ENCODE measurements at regions not wholly inside any gene's neighbourhood (a gene's known extent, or its start where the extent isn't known, plus 50 kb on each side); places are given as distances from the start of the nearest gene placed in this dataset.

GRCh38 chr11:97461934-97462333, 1072.1 kb downstream of the JRKL start:
- H3K23ac ChIP-seq (ENCODE audit: low read depth, low read length): no peak overlapping the region
- no peak overlapping the region for H2BK15ac ChIP-seq (ENCODE audit: low read depth, low read length)
- H2AK5ac ChIP-seq (ENCODE audit: low read depth, low read length): no peak overlapping the region
- H3K14ac ChIP-seq (replicated peaks; ENCODE audit: low read depth, low read length): no peak overlapping the region
- dilution Hi-C loops (cut with HindIII; ENCODE audit: low sequenced_read_pairs, unreplicated experiment) (no loop called here), intact Hi-C loops (cut with micrococcal nuclease) (no loop called here), in situ Hi-C loops (cut with MboI; ENCODE audit: low sequenced_read_pairs) (no loop called here)
- no peak overlapping the region for H3K4ac ChIP-seq (ENCODE audit: low read depth, low read length)
- no peak overlapping the region for H4K8ac ChIP-seq (ENCODE audit: low read depth in 2 of 2, low read length in 2 of 2)
- POLR2A ChIA-PET (ENCODE audit: unreplicated experiment): no interaction called here
- no peaks in the 10 kb centered on the region for H3K79me1 ChIP-seq (ENCODE audit: low read depth in 1 of 2, low read length in 2 of 2)
- no peak overlapping the region for H3K27ac ChIP-seq (ENCODE audit: insufficient read depth, low read length)
- H4K91ac ChIP-seq (ENCODE audit: insufficient read depth, low read depth, low read length): no peak overlapping the region
- H2BK120ac ChIP-seq (ENCODE audit: low read depth, low read length): no peak overlapping the region
- WGBS, 2 experiments (ENCODE audit: extremely low coverage in 2 of 2, insufficient read length in 1 of 2): 79% methylated on average over 3 of the region's 9 CpGs; no CpG with 5 or more reads in 1 of the 2 experiments
- no peak overlapping the region for H2AK9ac ChIP-seq (replicated peaks; ENCODE audit: low read depth, low read length, poor library complexity)
- H3K4me2 ChIP-seq (ENCODE audit: low read depth, low read length): no peak overlapping the region
- no peaks in the 10 kb centered on the region for H3K27me3 ChIP-seq (ENCODE audit: control insufficient read depth, insufficient read depth, low read length)
- no peak for TF ChIP-seq MAFK (IDR thresholded peaks at IDR 0.05; ENCODE audit: low read depth, low read length)
- TF ChIP-seq RFX5 (IDR thresholded peaks at IDR 0.05; ENCODE audit: low read depth, low read length): no peak
- TF ChIP-seq MXI1 (IDR thresholded peaks at IDR 0.05; ENCODE audit: borderline replicate concordance, low read depth, low read length): no peak
- TF ChIP-seq CHD1 (IDR thresholded peaks at IDR 0.05; ENCODE audit: low read depth, low read length): no peak
- no peak for TF ChIP-seq CTCF (conservative IDR thresholded peaks at IDR 0.05; ENCODE audit: low read depth, low read length)
- H3K9me3 ChIP-seq (ENCODE audit: control insufficient read depth, insufficient read depth, low read length): peaks cover 12% of the 10 kb centered on the region
- H2BK20ac ChIP-seq (ENCODE audit: low read depth, low read length): no peak overlapping the region
- H3K9ac ChIP-seq (ENCODE audit: low read depth, low read length): no peak overlapping the region
- DNase-seq: no peak
- no peak overlapping the region for H2AFZ ChIP-seq (replicated peaks; ENCODE audit: low read length, poor library complexity)
- no peaks in the 10 kb centered on the region for H4K20me1 ChIP-seq (ENCODE audit: insufficient read depth, low read length)
- H3K56ac ChIP-seq (ENCODE audit: extremely low read depth, insufficient read depth, low read length): no peak overlapping the region
- BruUV-seq (replicated peaks): no TSS peak
- no peaks in the 10 kb centered on the region for H3K36me3 ChIP-seq (ENCODE audit: control insufficient read depth, insufficient read depth, low read length)
- no peaks in the 10 kb centered on the region for H3K9me1 ChIP-seq (ENCODE audit: insufficient read depth, low read length)
- H2BK5ac ChIP-seq (ENCODE audit: low read depth, low read length, poor library complexity, severe bottlenecking): no peak overlapping the region
- H3K4me1 ChIP-seq (ENCODE audit: control insufficient read depth, insufficient read depth, low read length): no peaks in the 10 kb centered on the region
- H3K4me3 ChIP-seq (ENCODE audit: insufficient read depth, low read depth, low read length): no peak overlapping the region
- no peak overlapping the region for H4K5ac ChIP-seq (ENCODE audit: low read depth, low read length)
- CTCF ChIA-PET: no interaction called here
- ATAC-seq (ENCODE audit: low read depth): no peak
- no peak overlapping the region for H3K18ac ChIP-seq (ENCODE audit: low read depth, low read length)

Data from IMR-90 (cell line).